NCI-H1105 (cell line): ENCODE measurements at regions not wholly inside any gene's neighbourhood (a gene's known extent, or its start where the extent isn't known, plus 50 kb on each side); places are given as distances from the start of the nearest gene placed in this dataset.
"Not testable (repeated sequence)": the region's sequence is repeated elsewhere in the genome, so short reads cannot be mapped to it uniquely, and the experiment has no call there.

Experiments
- DNase-seq: peaks from one replicate; lab custom pipeline; 2025; lab: John Stamatoyannopoulos, UW

GRCh38 chr22:22296047-22296446 is 51.5 kb downstream of the VPREB1 start:
- not testable (repeated sequence) for DNase-seq

GRCh38 chr22:22297159-22297793 is 52.7 kb downstream of the VPREB1 start:
- not testable (repeated sequence) for DNase-seq

GRCh38 chr22:22297794-22298653 is 53.4 kb downstream of the VPREB1 start:
- DNase-seq, result peak; percentile 44

GRCh38 chr22:22298654-22299009 is 54.0 kb downstream of the VPREB1 start:
- DNase-seq, result not testable (repeated sequence)

- not testable (repeated sequence) for DNase-seq
Measured at GRCh38 chr22:22300511-22300910, 55.9 kb downstream of the VPREB1 start.

- DNase-seq, result not testable (repeated sequence)
Measured at GRCh38 chr22:22300946-22301345, 56.4 kb downstream of the VPREB1 start.

- no peak for DNase-seq
Measured at GRCh38 chr22:22316589-22316988, 72.0 kb downstream of the VPREB1 start.

GRCh38 chr22:22318723-22319465 is 74.3 kb downstream of the VPREB1 start:
- no peak for DNase-seq

- peak; percentile 34 for DNase-seq
Measured at GRCh38 chr22:22321743-22322611, 77.4 kb downstream of the VPREB1 start.

GRCh38 chr22:22322792-22323191 is 78.2 kb downstream of the VPREB1 start:
- DNase-seq, result no peak

GRCh38 chr22:22327723-22328122 is 83.1 kb downstream of the VPREB1 start:
- DNase-seq, result no peak

GRCh38 chr22:22329792-22330191 is 85.2 kb downstream of the VPREB1 start:
- DNase-seq, result no peak

- DNase-seq, result not testable (repeated sequence)
Measured at GRCh38 chr22:22335640-22336039, 91.1 kb downstream of the VPREB1 start.

GRCh38 chr22:22336333-22336732 is 91.7 kb downstream of the VPREB1 start:
- DNase-seq, result not testable (repeated sequence)

- DNase-seq, result not testable (repeated sequence)
Measured at GRCh38 chr22:22338778-22339177, 94.2 kb downstream of the VPREB1 start.

GRCh38 chr22:22341736-22342135 is 97.2 kb downstream of the VPREB1 start:
- DNase-seq, result no peak

GRCh38 chr22:22342697-22343580 is 98.4 kb downstream of the VPREB1 start:
- peak; percentile 53 for DNase-seq

GRCh38 chr22:22343581-22344296 is 99.2 kb downstream of the VPREB1 start:
- DNase-seq, result no peak

- DNase-seq, result no peak
Measured at GRCh38 chr22:22344430-22344829, 99.8 kb downstream of the VPREB1 start.

GRCh38 chr22:22345781-22346180 is 101.2 kb downstream of the VPREB1 start:
- DNase-seq, result no peak
